ENCODE measurements at regions not wholly inside any gene's neighbourhood (a gene's known extent, or its start where the extent isn't known, plus 50 kb on each side); places are given as distances from the start of the nearest gene placed in this dataset.
A peak's percentile ranks its signal among the peaks of the same experiment; 100 is the strongest.
"Not testable (repeated sequence)": the region's sequence is repeated elsewhere in the genome, so short reads cannot be mapped to it uniquely, and the experiment has no call there.

DNA sequence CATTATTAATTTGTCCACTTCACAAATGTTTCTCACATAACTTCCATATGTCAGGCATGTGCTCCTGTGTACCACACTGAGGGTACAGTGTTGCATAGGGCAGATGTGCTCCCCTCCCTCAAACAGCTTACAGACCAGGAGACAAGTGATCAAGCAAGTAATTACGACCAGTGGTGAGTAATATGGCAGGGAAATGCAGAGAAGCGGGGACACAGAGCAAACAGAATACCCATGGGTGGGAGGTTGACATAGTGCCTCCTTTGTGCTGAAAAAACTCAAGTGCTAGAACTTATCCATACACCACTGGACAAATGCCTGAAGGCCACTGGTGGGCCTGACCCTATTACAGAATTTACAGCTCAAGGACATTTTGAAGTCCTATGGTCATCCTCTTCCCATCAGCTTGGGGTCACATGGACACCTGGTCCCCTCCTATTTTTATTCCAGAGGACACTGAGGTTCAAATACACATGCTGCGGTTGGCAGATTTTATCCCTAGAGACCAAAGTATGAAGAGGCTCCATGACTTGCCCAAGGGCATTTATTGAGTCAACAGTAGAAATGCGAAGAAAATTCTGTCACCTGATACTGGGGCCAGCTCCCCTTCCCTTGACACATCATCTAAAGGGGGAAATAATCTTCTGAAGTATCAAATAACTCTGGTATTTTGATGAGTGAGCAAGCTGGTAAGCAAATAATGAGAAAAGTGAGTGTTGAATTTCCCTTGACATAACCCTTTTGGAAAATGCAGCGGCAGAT, 116.6 kb downstream of the QRSL1 start:
- DNase-seq (ENCODE audit: low spot score) = no peak

DNA sequence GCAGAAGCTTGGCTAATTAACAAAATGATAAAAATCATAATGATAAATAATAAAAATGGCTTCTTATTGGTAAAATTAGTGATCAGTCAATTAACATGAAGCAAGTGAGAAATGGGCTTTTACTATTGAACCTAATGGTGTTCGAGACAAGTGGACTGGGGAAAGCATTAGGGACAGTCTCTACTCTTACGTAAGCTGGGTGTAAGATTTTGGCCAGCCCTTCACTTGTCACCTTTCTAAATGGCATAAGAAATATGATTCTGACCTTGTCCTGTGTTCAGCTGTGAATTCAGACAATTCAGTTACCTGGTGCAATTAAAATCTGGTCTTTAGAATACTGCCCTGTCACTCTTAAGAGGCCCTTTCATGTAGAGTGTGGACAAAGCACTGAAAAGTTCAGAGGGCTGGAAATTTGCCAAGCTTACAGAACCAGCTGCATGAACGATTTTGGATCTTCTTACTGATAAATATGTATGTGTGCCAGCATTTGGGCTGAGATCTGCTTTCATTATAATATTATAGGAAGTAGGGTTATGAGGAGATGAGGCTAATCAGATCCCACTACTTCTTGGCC, 115.9 kb downstream of the QRSL1 start:
- no peak for DNase-seq (ENCODE audit: low spot score)

DNA sequence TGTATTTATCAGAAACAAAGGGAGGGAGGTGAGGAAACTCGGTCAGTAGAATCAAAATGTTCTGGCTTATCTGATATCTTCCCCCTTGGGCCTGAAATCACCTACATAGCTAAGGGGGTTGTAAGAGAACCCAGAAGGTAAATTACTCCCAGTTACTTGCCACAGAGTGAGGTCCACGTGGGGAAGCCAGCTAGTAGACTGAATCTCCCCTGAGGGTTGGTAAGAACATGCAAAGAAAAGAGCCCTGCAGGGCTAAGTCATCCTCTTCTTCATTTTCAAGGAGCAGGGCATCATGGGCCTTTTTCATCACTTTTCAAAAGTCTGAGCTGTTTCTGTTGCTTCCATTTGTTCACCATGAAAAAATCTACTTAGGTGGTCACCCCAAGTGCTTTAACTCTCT, 115.4 kb downstream of the QRSL1 start:
- no peak for DNase-seq (ENCODE audit: low spot score)

DNA sequence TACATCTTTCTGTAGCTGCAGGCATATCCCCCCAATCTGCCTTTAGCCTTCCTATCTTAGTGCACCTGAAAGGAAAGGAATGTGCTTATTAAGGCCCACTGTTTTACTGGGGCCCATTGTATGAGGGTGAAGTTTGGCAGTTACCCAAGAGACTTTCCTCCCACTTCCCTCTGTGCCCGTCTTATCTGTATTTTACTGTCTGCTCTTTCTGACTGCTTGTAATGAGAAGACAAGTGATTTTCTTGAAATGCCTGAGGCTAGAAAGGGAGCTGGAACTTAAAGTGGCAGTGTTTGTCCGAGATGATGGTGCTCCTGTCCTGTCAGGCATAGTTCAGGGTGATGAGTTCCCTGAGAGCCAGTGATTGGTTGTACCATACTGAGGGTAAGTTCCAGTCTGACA, 114.7 kb downstream of the QRSL1 start:
- DNase-seq (ENCODE audit: low spot score) = not testable (repeated sequence)

DNA sequence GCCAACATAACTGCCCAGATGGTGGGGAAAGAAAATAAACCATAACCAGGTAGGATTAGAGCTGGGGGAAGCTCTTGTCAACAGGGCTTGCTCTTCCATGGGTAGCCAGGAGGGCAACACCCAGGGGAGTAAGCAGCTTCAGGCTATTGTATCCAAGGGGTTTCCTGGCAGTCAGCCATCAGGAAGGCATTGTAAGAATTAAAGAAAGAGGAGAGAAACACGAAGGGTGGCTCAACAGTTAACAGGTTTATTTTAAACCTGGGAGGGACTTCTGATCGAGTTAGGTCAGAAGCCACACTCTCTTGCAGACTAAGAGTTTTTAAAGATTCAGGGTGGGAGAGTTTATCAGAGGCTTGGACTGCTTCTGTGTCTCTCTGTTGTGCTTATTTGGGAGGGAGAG, 114.2 kb downstream of the QRSL1 start:
- no peak for DNase-seq (ENCODE audit: low spot score)

DNA sequence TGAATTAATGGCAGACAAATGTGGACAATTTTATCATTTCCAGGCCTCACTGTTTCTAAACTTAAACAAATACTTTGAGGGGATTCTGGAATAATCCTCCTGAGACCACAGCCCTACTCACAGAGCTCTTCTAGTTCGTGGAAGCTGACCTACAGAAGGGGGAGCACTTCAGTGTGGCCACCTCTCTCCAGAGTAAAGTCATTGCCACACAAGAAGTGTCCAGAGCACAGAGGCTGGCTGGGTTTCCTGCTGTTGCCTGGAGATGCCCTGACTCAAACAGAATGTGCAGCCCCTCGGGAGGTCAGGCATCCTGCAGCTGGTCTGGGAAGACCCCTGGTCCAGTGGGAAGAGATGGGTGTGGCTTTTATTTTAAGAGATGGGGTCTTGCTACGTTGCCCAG, 110.9 kb downstream of the QRSL1 start:
- DNase-seq (ENCODE audit: low spot score) = no peak

DNA sequence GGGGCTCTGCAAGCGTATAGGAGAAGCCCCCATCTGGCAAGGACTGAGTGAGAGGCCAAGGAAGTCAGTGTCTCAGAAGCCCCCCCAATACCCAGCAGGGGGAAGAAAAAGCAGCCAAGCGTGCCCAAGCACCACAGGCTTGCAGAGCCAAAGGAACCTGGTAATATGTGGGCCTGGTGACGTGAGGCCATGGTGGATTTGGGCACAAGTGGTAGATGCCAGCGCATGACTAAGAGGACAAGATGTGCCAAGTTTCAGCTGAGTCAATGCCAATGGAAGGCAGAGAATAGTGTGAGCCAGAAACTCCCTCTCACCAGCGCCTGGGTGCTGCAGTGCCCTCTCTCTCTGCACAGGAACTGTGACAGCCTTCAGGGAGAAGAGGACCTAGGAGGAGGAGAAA, 110.0 kb downstream of the QRSL1 start:
- no peak for DNase-seq (ENCODE audit: low spot score)

DNA sequence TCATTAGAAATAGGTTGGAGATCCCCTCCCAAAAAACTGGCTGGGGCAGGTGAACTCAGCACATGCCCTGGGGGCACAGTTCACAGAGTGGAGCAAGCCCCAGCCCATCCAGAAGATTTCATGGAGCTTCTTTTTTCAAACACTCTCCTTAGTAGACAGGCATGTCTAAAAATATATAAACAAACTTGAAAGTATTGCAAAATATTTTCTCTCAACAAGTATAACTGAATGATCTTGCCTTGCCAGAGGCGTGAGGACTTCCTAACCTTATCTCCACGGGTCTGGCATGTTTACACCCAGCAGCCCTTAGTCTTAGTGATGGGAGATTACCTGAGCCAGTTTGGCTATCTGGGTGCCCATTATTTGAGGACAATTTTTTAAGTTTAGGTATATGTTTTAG, 107.1 kb downstream of the QRSL1 start:
- DNase-seq (ENCODE audit: low spot score) = no peak

DNA sequence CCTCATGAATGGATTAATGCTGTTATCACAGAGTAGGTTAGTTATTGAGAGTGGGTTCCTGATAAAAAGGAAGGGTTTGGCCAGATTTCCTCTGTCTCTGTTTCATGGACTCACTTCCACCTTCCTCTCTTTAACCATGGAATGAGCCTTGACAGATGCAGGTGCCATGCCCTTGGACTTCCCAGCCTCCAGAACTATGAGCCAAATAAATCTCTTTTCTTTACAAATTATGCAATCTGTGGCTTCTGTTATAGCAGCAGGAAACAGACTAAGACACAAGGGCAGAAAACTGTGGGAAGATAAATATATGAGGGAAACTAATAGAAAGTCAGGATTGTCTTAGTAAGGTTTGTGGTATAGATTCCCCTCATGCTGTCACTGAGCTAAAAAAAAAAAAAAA, 106.5 kb downstream of the QRSL1 start:
- DNase-seq (ENCODE audit: low spot score) = no peak

DNA sequence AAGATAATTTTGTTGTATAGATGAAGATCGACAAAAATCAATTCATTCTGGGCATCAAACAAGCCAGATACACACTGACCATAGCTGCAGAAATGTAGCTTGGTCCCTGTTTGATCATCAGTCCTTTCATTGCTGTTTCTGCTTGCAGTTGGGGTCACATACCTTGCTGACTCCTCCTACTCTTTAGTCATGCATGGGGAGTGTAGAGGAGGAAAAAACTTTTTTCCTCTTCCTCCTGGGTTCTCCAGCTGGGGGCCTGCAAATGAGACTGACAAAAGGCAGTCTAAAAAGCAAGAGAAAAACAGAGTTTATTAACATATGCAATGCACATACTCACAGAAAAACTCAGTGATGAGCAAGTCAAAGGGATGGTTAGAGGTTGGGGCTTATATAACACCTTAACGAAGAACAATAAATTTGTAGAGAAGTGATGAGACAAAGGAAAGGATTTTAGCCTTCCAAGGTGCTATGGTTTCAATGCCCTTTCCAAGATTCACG, 105.8 kb downstream of the QRSL1 start:
- no peak for DNase-seq (ENCODE audit: low spot score)

DNA sequence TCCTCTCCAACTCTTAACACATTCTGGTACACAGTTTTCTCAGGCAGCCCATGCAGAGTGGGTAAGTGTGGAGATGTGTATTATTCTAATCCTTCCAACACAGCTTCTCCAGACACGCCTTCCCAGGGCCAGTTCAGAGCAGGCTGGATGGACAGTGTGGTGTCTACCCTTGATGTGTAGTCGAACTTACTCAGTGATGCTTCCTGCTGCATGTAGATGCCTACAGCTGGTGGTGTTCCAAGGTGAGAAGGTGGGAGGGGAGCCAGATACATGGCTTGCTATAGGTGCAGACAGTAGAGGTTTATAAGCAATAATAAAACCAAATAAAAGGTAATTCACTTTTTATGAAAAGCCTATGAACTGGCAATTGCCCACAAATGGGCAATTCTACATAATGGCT, 104.0 kb downstream of the QRSL1 start:
- DNase-seq (ENCODE audit: low spot score) = no peak

DNA sequence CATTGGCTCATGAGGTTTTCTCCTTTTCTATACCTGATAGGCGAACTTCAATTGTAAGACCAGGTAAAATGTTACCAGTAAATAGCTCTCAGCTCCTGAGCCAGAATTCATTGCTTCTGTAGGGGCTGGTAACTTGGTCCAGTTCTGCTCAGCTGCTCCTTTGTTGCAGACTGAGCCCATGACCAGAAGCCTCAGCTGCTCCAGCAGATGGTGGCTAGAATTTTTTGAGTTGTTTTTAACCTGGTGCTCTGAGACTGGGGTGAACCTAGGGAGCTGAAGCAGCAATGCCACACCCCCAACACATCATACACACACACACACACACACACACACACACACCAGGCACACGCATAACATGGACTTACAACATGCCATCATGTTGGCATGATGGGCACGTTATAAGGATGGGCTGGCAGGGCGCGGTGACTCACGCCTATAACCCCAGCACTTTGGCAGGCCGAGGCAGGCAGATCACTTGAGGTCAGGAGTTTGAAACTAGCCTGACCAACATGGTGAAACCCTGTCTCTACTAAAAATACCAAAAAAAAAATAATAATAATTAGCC, 103.1 kb downstream of the QRSL1 start:
- DNase-seq (ENCODE audit: low spot score) = no peak

DNA sequence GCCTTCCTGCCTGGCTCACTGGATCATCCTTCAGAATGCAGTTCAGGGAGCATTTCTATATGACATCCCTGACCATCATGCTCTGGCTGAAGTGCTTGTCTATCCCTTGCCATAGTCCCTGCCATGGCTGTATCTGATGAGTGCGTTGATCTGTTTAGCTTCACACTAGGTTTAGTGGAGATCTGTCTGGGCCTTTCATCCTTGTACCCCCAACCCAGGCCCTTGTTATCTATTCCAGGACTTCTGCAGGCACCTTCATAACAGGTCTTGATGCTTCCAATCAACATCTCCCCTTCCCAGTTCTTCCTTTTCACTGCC, 102.4 kb downstream of the QRSL1 start:
- DNase-seq (ENCODE audit: low spot score) = no peak

DNA sequence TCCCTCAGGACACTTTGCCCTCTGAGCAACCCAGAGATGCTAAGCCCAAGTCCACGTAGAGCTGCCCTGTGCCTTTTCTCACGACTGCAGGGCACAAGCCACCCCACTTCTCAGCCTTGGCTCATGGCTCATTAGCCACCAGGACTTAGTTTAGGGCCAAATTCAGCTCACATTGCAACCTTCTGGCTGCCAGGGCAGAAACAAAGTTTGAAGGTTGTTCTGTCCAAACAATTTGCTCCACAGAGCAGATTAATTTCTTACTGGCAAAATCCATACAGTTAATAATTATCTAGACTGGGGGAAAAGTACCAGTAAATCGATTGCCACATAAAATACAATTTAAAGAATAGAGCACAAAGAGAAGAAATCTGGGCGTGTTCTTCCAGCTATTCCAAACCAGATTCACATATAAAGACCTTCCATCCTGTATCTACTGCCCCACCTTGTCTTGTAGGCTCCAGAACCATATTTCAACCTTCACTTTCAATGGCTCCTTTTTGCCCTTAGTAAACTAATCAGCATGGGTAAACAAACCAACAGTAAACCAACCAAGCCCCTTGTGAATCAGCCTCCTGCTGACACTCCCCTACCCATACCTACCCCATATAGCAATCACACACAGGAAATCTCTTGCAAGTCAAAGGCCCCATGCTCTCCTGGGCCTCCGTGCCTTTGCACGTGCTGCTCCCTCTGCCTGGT, 101.9 kb downstream of the QRSL1 start:
- DNase-seq (ENCODE audit: low spot score) = peak; percentile 69

DNA sequence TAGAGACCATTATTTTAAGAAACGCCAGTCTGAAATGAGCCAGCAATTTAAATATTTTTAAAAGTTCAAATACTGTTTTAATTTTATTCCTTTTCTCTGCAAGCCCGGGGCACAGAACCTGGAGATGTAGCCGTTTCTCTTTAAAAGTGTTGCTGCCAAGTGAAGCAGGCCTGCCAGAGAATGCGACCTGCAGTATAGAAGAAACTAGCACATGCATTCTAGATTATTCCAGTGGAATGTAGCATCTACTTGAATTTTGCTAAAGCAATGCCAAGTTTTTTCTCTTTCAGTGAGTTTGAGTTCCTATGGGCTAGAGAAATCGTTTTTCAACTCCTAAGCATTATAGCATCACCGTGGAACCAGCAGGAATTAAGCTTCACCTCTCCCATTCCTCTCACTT, 101.3 kb downstream of the QRSL1 start:
- peak; percentile 73 for DNase-seq (ENCODE audit: low spot score)

DNA sequence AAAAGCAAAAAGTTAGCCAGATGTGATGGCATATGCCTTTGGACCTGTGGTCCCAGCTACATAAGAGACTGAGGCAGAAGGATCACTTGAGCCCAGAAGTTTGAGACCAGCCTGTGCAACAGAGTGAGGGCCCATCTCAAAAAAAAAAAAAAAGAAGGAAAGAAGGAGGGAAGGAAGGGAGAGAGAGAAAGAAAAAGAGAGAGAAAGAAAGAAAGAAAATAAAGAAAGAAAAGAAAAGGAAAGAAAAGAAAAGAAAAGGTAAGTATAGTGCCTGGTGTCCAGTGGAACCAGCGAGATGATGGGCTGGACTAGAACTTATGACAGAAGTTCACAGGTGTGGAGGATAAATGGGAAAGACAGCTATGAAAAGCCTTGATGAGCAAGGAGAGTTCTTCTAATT, 100.9 kb downstream of the QRSL1 start:
- DNase-seq (ENCODE audit: low spot score) = no peak

DNA sequence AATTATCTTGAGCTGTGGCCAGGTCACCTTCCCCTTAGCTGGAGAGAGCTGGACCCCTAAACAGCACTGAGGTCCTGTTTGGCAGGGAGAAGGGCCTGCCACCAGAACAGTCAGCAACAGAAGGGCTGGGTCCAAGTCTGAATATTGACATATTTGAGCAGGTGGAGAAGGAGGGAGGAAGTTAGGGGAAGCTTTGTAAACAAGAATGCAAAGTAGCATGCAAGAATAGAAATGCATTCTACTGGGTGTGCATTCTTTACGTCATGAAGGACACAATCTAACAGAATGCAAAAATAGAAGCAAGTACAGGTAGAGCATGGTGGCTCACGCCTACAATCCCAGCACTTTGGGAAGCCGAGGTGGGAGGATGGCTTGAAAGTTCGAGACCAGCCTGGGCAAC, 100.5 kb downstream of the QRSL1 start:
- no peak for DNase-seq (ENCODE audit: low spot score)

DNA sequence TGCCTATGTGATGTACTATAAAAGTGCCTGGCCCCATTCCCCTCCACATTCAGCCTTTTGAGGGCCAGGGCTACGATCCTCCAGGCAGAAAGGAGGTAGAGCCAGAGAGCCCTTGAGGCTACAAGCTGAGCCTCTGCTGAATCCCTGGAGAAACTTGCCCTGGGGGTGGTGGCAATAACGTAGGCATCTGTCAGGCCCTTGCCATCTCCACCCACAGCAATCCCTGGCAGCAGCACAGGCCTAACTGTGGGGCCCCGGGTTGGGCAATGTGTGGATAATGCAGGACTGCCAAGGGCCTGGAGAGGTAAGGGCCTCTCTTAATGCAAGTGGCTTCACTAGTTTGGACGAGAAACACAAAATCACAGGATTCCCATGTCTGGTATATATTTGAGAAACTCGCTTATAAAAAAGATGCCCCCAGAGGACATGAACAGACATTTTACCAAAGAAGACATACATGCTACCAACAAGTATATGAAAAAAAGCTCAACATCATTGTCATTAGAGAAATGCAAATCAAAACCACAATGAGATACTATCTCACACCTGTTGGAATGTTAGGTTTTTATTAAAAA, 99.0 kb downstream of the QRSL1 start:
- no peak for DNase-seq (ENCODE audit: low spot score)

DNA sequence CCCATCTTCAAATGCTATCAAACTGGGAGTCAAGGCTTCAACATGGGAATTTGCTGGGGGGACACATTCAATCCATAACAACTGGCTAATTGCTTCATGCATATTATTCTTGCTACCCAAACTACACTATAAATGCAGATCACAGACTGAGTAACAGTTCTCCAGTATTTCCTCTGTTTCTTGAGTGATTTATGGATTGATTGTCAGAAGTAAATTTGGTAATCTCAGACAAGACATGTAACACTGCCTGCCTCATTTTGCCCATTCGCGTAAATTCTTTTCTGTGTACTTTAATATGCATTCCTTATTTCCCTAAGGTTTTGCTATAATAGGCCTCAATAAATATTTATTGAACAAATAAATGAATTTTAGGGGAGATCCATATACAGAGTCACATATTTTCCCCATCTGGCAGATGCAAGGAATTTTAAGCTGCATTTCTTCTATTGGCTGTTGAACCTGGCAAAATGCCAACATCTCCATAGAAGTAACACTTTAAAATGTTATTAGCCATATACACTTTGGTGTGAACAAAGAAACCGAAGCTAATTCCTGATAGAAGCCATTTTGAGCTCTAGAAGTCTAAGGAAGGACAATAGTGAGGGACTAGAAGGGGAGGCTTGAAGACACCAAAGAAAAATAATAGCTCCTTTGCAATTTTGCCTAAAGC, 98.2 kb downstream of the QRSL1 start:
- no peak for DNase-seq (ENCODE audit: low spot score)

DNA sequence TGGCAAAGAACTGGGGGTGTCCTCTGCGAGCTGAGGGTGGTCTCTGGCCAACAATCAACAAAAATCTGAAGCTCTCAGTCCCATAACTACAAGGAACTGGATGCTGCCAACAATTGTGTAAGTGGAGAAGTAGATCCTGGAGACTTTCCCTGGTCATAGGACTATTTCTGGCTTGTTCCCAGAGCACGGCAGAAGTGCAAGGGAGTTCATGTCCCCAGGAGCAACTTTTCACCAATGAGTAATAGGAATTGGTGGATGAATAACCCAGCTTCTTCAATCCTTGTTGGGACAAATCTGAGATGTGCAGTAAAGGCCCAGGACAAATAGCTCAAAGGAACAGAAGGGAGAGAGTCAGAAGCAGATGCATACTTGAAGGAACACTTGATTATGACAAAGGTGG, 95.5 kb downstream of the QRSL1 start:
- DNase-seq (ENCODE audit: low spot score) = no peak

DNA sequence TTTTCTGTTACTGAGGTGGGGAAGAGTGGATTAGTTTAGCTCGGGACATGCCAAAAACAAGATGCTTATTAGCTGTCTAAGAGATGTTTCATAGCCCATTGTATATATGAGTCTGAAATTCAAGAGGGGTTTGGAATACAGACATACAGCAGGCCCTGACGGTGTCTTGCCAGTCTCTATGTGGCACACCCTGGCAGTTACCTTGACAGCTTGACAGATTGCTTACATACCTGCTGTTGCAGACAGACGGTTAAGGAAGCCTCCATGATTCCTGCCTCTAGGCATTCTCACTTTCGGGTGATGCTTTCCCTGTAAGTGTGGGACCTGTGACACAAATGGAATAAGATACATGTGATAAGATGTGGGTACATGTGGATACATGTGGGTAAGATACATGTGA, 95.0 kb downstream of the QRSL1 start:
- no peak for DNase-seq (ENCODE audit: low spot score)

DNA sequence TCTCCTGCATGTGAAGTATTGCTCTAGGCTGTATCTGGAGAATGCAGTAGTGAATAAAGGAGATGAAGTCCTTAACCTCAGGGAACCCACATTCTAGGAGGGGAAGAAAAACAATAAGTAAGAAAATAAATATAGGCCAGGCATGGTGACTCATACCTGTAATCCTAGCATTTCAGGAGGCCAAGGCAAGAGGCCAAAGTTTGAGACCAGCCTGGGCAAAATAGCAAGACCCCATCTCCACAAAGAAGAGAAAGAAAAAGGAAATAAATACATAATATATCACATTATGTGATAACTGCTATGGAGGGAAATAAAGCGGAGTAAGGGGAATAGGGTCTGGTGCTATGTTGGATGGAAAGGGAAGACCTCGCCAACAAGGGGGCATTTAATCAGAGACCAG, 94.0 kb downstream of the QRSL1 start:
- not testable (repeated sequence) for DNase-seq (ENCODE audit: low spot score)
